ENCODE measurements at regions not wholly inside any gene's neighbourhood (a gene's known extent, or its start where the extent isn't known, plus 50 kb on each side); places are given as distances from the start of the nearest gene placed in this dataset.

GRCh38 chr10:105597312-105597711 is 956.2 kb downstream of the SORCS3 start:
- TF ChIP-seq, protein P1, sequence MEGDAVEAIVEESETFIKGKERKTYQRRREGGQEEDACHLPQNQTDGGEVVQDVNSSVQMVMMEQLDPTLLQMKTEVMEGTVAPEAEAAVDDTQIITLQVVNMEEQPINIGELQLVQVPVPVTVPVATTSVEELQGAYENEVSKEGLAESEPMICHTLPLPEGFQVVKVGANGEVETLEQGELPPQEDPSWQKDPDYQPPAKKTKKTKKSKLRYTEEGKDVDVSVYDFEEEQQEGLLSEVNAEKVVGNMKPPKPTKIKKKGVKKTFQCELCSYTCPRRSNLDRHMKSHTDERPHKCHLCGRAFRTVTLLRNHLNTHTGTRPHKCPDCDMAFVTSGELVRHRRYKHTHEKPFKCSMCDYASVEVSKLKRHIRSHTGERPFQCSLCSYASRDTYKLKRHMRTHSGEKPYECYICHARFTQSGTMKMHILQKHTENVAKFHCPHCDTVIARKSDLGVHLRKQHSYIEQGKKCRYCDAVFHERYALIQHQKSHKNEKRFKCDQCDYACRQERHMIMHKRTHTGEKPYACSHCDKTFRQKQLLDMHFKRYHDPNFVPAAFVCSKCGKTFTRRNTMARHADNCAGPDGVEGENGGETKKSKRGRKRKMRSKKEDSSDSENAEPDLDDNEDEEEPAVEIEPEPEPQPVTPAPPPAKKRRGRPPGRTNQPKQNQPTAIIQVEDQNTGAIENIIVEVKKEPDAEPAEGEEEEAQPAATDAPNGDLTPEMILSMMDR (IDR thresholded peaks at IDR 0.05; ENCODE audit: poor library complexity) = no peak
- no peak for TF ChIP-seq EZH2phosphoT487 (IDR thresholded peaks at IDR 0.05; ENCODE audit: low read depth, severe bottlenecking, unreplicated experiment)
- no peak for TF ChIP-seq EZH2 (IDR thresholded peaks at IDR 0.05; ENCODE audit: borderline replicate concordance)
